ENCODE measurements at regions not wholly inside any gene's neighbourhood (a gene's known extent, or its start where the extent isn't known, plus 50 kb on each side); places are given as distances from the start of the nearest gene placed in this dataset.

DNA sequence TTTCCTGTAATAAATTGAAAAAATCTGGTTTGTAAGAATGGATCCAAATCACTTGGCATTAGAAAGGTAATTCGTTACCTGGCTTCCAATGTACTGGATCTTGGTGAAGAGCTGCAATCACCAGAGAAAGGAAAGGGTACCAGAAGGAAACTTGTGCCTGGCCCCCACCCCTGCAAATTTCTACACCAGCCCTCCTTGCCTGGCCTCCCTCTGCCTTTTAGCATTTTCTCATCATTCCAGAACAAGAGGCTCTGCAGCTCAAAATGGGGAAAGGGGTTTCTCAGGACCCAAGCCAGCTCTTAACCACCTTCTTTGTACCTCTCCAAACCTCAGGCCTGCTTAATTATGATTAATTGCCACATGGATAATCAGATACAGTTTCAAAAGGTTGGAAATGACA lies 612.8 kb upstream of the MGMT start:
- H3K4me2 ChIP-seq (ENCODE audit: insufficient read depth, low read length): no peak overlapping the region
- TF ChIP-seq MYC (IDR thresholded peaks at IDR 0.05; ENCODE audit: low read depth, low read length): no peak
- TF ChIP-seq POLR2A (IDR thresholded peaks at IDR 0.05; ENCODE audit: low read depth, low read length): no peak
- TF ChIP-seq, protein P1, sequence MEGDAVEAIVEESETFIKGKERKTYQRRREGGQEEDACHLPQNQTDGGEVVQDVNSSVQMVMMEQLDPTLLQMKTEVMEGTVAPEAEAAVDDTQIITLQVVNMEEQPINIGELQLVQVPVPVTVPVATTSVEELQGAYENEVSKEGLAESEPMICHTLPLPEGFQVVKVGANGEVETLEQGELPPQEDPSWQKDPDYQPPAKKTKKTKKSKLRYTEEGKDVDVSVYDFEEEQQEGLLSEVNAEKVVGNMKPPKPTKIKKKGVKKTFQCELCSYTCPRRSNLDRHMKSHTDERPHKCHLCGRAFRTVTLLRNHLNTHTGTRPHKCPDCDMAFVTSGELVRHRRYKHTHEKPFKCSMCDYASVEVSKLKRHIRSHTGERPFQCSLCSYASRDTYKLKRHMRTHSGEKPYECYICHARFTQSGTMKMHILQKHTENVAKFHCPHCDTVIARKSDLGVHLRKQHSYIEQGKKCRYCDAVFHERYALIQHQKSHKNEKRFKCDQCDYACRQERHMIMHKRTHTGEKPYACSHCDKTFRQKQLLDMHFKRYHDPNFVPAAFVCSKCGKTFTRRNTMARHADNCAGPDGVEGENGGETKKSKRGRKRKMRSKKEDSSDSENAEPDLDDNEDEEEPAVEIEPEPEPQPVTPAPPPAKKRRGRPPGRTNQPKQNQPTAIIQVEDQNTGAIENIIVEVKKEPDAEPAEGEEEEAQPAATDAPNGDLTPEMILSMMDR (IDR thresholded peaks at IDR 0.05; ENCODE audit: extremely low read depth in 1 of 2, insufficient read depth in 1 of 2, low read depth in 1 of 2, low read length in 2 of 2): no peak
- TF ChIP-seq POLR2AphosphoS5 (IDR thresholded peaks at IDR 0.05; ENCODE audit: insufficient read depth, low read depth, low read length): no peak
- no peak for TF ChIP-seq JUN (IDR thresholded peaks at IDR 0.05; ENCODE audit: borderline replicate concordance, insufficient read depth, insufficient read length, low read depth)
- TF ChIP-seq FOS (IDR thresholded peaks at IDR 0.05; ENCODE audit: borderline replicate concordance, insufficient read depth, low read length): no peak
- TF ChIP-seq, protein P2, sequence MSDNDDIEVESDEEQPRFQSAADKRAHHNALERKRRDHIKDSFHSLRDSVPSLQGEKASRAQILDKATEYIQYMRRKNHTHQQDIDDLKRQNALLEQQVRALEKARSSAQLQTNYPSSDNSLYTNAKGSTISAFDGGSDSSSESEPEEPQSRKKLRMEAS (IDR thresholded peaks at IDR 0.05; ENCODE audit: insufficient read depth, insufficient read length): no peak
- TF ChIP-seq EZH2 (IDR thresholded peaks at IDR 0.05; ENCODE audit: borderline replicate concordance, low read depth, low read length, severe bottlenecking): no peak
- TF ChIP-seq GATA2 (IDR thresholded peaks at IDR 0.05; ENCODE audit: insufficient read depth, insufficient read length, low read depth, low read length): no peak
- no peaks in the 10 kb centered on the region for H3K36me3 ChIP-seq (ENCODE audit: control insufficient read depth in 2 of 2, extremely low read depth in 1 of 2, insufficient read depth in 2 of 2, low read length in 2 of 2)
- dilution Hi-C loops (cut with MboI; ENCODE audit: extremely low pct_ligation_motif_present, low sequenced_read_pairs) (no loop called here), intact Hi-C loops (cut with micrococcal nuclease) (no loop called here)
- no peaks in the 10 kb centered on the region for H3K9me3 ChIP-seq (replicated peaks; ENCODE audit: control insufficient read depth, insufficient read depth, low read length)
- POLR2A ChIA-PET: no interaction called here
- CTCF ChIA-PET: no interaction called here
- H3K4me1 ChIP-seq (ENCODE audit: control insufficient read depth, extremely low read depth, insufficient read depth, low read length): no peaks in the 10 kb centered on the region
- H3K27me3 ChIP-seq (ENCODE audit: control insufficient read depth in 2 of 2, insufficient read depth in 2 of 2, low read length in 2 of 2): no peaks in the 10 kb centered on the region
- DNase-seq (ENCODE audit: low read depth, low spot score) (no peak), FAIRE-seq (no peak)
- no peak overlapping the region for H3K27ac ChIP-seq (ENCODE audit: insufficient read depth, low read depth, low read length)
- H3K9me1 ChIP-seq (replicated peaks; ENCODE audit: control insufficient read depth, extremely low read depth, insufficient read depth, low read length): no peaks in the 10 kb centered on the region
- H3K9ac ChIP-seq (replicated peaks; ENCODE audit: extremely low read depth, insufficient read depth, low read length): no peak overlapping the region
- no peaks in the 10 kb centered on the region for H4K20me1 ChIP-seq (replicated peaks; ENCODE audit: control insufficient read depth, extremely low read depth, insufficient read depth, low read length)
- no peak overlapping the region for H2AFZ ChIP-seq (ENCODE audit: low read depth, low read length)
- no TSS peak for BruUV-seq (replicated peaks)
- no peaks in the 10 kb centered on the region for H3K79me2 ChIP-seq (ENCODE audit: control insufficient read depth, insufficient read depth, low read length)
- H3K4me3 ChIP-seq (replicated peaks in 1 of 3; ENCODE audit: insufficient read depth in 1 of 3, low read depth in 1 of 3, low read length in 3 of 3): no peak overlapping the region
